ENCODE measurements at regions not wholly inside any gene's neighbourhood (a gene's known extent, or its start where the extent isn't known, plus 50 kb on each side); places are given as distances from the start of the nearest gene placed in this dataset.

- no peak for TF ChIP-seq CTCF (IDR thresholded peaks at IDR 0.05)
Measured at GRCh38 chr9:90078988-90079421, 474.2 kb downstream of the GADD45G start.

GRCh38 chr9:90085633-90086032 lies 480.8 kb downstream of the GADD45G start:
- TF ChIP-seq CTCF (IDR thresholded peaks at IDR 0.05), result no peak

- no peak for TF ChIP-seq CTCF (IDR thresholded peaks at IDR 0.05)
Measured at GRCh38 chr9:90086101-90086511, 481.3 kb downstream of the GADD45G start.

GRCh38 chr9:90088434-90088833 lies 483.6 kb downstream of the GADD45G start:
- no peak for TF ChIP-seq CTCF (IDR thresholded peaks at IDR 0.05)

- TF ChIP-seq CTCF (IDR thresholded peaks at IDR 0.05), result no peak
Measured at GRCh38 chr9:90088856-90089255, 484.0 kb downstream of the GADD45G start.

- TF ChIP-seq CTCF (IDR thresholded peaks at IDR 0.05), result no peak
Measured at GRCh38 chr9:90090997-90091396, 486.2 kb downstream of the GADD45G start.

GRCh38 chr9:90092508-90092907 lies 487.7 kb downstream of the GADD45G start:
- no peak for TF ChIP-seq CTCF (IDR thresholded peaks at IDR 0.05)

GRCh38 chr9:90095682-90096081 lies 490.9 kb downstream of the GADD45G start:
- no peak for TF ChIP-seq CTCF (IDR thresholded peaks at IDR 0.05)
